Left cardiac atrium (tissue), 4 donors: ENCODE measurements at regions not wholly inside any gene's neighbourhood (a gene's known extent, or its start where the extent isn't known, plus 50 kb on each side); places are given as distances from the start of the nearest gene placed in this dataset.

Source experiments
- ATAC-seq, 2 donors: fragments of 200-7000 bp; cut with Tn5 transposase; one replicate each; pipeline ENCODE4 v1.9.1; 2020; ENCODE audit warnings: mild to moderate bottlenecking in 2 of 2, moderate library complexity in 2 of 2
- DNase-seq: peaks from one replicate; pipeline ENCODE4 v3.0.0-alpha.2; 2020
- intact Hi-C, 2 donors: fragments of 100-400 bp; cut with DNase I; formaldehyde crosslinking; loops; one replicate each; pipeline versions ENCODE4 v1.14.1 to v1.15.1; 2022 to 2023
- donor health status: DM: no; HTN: yes; CAD: no.
- donor health status: DM: no; HTN: yes; CAD: no; lungs with severe emphysema.
- donor health status: DM: yes; HTN: yes; CAD: no.
- donor health status: Dilated cardiomyopathy.

DNA sequence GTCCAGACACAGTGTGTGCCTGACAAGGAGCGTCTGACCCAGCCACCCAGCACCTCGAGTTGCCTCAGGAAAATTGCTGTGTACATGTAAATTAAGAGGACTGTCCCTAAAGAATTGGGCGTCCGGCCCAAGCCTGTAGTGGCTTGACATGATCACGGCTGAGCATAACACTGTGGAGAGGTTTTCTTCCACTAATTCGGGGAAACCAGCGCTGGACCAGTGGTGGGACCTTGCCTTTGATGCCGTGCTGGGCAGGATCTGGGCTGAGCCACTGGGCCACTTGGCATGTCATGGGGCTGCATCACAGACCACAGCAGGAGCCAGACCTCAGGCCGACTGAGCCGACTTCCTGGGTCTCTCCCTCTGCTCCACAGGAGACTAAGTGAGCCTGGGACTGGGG is 282.5 kb downstream of the GLRX3 start:
- intact Hi-C loops = no loop called here
- no peak for ATAC-seq
- no peak for DNase-seq

- ATAC-seq = no peak
- no peak for DNase-seq
- intact Hi-C loops = no loop called here
Measured at GRCh38 chr10:130421909-130422308, 285.7 kb downstream of the GLRX3 start.

GRCh38 chr10:130422366-130423324 is 286.5 kb downstream of the GLRX3 start:
- intact Hi-C loops = no loop called here
- DNase-seq = no peak
- no peak for ATAC-seq

- DNase-seq (no peak), ATAC-seq (no peak)
- intact Hi-C loops = no loop called here
Measured at GRCh38 chr10:130423455-130424305, 287.5 kb downstream of the GLRX3 start.

DNA sequence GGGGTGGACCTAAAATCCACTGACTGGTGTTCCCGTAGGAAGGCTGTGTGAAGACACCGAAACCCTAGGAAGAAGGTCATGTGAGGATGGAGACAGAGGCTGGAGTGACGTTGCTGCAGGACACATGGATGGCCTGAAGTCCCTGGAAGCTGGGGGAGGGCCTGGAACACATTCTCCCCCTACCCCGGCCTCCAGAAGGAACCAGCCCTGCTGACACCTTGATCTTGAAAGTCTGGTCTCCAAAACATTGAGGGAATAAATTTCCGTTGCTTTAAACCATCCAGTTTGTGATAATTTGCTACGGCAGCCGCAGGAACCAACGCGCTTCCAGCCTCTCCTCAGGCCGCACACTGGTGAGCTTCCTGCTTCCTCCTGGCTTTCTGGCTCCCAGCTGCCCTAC is 288.2 kb downstream of the GLRX3 start:
- intact Hi-C loops = no loop called here
- ATAC-seq (no peak), DNase-seq (no peak)

GRCh38 chr10:130425169-130425568 is 289.0 kb downstream of the GLRX3 start:
- intact Hi-C loops = no loop called here
- ATAC-seq (no peak), DNase-seq (no peak)

- intact Hi-C loops = no loop called here
- no peak for DNase-seq
- ATAC-seq = no peak
Measured at GRCh38 chr10:130425881-130426435, 289.8 kb downstream of the GLRX3 start.

GRCh38 chr10:130427216-130427722 is 291.1 kb downstream of the GLRX3 start:
- DNase-seq (no peak), ATAC-seq (no peak)
- intact Hi-C loops = no loop called here

GRCh38 chr10:130428936-130429335 is 292.7 kb downstream of the GLRX3 start:
- DNase-seq = no peak
- intact Hi-C loops = no loop called here
- ATAC-seq = no peak

- intact Hi-C loops = no loop called here
- DNase-seq (no peak), ATAC-seq (no peak)
Measured at GRCh38 chr10:130429809-130430208, 293.6 kb downstream of the GLRX3 start.

DNA sequence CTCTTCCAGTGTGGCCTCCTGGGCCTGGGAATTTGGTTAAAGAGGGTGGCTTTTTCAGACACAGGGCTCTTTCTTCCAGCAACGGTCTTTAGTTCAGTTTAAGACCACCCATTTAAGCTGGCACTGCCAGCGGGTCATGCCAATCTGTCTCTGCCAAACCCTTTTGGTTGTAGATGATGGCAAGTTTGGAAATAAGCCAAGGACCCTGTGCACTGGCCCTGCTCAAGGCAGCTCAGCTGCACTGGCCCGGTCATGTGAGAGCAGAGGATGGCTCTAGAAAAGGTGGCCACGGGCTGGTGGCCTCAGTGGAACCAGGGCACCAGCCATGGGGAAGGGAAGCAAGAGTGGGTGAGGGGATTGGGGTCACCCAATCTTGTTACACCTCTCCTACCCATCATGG is 294.1 kb downstream of the GLRX3 start:
- intact Hi-C loops = no loop called here
- DNase-seq = no peak
- ATAC-seq = no peak

GRCh38 chr10:130430852-130431704 is 294.9 kb downstream of the GLRX3 start:
- DNase-seq (no peak), ATAC-seq (no peak)
- intact Hi-C loops = no loop called here

DNA sequence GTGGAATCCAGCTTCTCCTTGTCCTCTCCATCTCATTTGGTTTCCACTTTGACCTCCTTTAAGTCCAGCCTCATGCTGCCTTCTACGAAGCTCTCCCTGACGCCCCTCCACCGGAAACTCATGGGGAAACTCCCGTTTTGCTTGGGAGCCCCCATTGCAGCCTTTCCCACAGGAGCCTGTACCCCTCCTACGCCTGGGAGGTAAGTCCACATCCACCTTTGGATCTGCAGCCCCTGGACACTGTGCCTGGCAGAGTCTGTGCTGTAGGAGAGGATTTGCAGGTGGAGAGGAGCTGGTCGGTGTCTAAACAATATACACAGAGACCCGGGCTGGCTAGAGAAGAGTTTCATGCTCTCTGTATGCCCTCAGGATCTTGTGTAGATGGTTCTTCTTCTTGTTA is 296.1 kb downstream of the GLRX3 start:
- ATAC-seq = no peak
- intact Hi-C loops = no loop called here
- no peak for DNase-seq

DNA sequence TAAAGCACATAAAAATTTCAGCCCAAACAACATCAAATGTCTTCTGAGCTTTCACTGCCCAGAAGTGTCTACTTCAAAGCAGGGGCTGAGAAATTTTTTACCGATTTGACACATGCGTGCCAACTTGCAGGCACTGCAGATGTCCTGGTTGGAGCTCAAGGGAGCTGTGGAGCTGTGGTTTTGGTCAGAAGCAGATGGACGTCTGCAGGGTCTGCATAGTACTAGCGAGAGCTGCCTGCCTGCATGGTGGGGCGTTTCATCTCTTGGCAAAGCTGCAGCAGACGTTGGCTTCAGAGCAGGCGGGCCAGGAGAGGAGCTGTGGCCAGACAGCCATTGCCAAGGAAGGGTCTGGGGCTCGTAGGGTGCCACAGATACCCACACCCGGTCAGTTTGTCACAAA is 296.7 kb downstream of the GLRX3 start:
- ATAC-seq (no peak), DNase-seq (no peak)
- intact Hi-C loops = no loop called here

GRCh38 chr10:130434446-130435385 is 298.5 kb downstream of the GLRX3 start:
- intact Hi-C loops = no loop called here
- ATAC-seq = no peak

DNA sequence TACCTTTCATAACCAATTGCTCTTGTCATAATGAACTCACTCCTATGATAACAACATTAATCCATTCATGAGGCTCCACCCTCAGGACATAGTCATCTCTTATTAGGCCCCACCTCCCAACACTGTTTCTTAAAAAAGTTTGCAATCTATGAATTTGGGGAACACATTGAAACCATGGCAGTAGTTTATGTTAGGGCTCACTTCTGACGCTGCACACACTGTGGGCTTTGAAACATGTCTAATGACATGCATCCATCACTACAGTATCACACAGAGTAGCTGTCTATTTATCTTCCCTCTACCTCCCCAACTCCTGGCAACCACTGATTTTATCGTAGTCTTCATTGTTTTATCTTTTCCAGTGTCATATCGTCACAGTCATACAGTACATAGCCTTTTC is 299.8 kb downstream of the GLRX3 start:
- intact Hi-C loops = no loop called here
- ATAC-seq (no peak), DNase-seq (no peak)

More at GRCh38 chr10:130434446-130435385, 298.5 kb downstream of the GLRX3 start:
- DNase-seq = no peak

GRCh38 chr10:130438861-130439260 is 302.7 kb downstream of the GLRX3 start:
- no peak for DNase-seq
- intact Hi-C loops = no loop called here
- ATAC-seq = no peak

DNA sequence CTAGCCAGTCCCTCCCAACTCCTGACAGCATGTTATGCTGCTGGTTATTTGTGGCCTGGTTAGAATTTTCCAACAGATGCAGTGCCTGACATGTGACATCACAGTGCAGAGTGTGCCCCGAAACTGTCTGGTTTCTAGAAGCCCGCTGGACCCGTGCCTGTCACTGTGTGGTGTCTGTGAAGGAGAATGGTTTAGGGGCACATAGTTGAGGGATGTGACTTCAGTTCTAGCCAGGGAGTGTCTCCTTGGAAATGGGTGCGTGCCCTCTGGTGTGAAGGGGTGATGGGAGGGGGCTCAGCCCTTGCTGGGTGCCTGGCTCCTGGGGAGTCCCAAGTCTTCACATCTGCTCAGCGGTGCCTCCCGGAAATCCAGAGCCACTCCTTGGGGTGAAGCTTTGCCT is 303.6 kb downstream of the GLRX3 start:
- intact Hi-C loops = no loop called here
- DNase-seq (no peak), ATAC-seq (no peak)
